GM19372 (cell line): ENCODE measurements at regions not wholly inside any gene's neighbourhood (a gene's known extent, or its start where the extent isn't known, plus 50 kb on each side); places are given as distances from the start of the nearest gene placed in this dataset.
"Not testable (repeated sequence)": the region's sequence is repeated elsewhere in the genome, so short reads cannot be mapped to it uniquely, and the experiment has no call there.

ENCODE experiments used
- ATAC-seq: cut with Tn5 transposase; IDR thresholded peaks from one replicate; pipeline ENCODE4 v1.9.1; 2021; ENCODE audit warnings: mild to moderate bottlenecking, low read depth, moderate library complexity; ENCODE audit not compliant: unreplicated experiment

GRCh38 chr6:30832864-30833263 lies 51.5 kb upstream of the DDR1 start:
- ATAC-seq, result no peak

DNA sequence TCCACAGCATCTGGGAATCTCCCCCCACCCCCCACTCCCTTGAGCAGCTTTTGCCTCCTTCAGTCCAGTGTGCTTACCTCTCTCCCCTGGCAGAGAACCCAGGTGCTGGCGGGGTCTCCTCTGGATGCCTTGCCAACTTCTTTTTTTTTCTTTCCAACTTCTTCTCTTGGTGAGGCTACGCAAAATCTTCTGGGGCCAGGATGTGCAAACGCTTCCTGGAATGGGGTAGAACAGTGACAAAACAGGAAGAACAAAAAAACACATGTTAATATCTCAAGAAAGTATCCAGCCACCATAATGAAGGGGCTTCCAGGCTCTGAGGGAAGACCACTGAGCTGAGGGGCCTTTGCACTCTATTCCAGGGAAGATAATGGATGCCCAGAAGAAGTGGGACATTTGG lies 53.9 kb upstream of the DDR1 start:
- ATAC-seq, result no peak

GRCh38 chr6:30829639-30830255 lies 54.6 kb upstream of the DDR1 start:
- no peak for ATAC-seq

DNA sequence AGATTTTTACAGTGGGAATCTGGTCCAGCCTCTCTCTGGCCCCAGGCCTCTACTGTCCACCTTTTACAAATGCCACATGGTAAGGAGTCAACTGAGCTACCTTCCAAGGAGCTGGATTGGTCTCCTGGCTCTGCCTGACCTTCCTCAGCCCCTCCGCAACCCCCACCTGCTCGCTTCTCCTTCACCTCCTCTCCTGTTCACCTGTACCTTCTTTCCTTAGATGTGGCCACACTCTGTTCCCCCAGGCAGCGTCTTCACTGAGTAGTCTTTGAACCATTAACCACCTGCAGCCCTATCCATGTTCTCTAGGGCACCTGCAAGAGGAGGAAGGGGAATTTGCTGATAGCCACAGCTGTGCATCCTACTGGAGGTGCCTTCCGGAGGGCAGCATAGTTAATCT lies 55.3 kb upstream of the DDR1 start:
- no peak for ATAC-seq

GRCh38 chr6:30828027-30828962 lies 56.0 kb upstream of the DDR1 start:
- ATAC-seq, result no peak

DNA sequence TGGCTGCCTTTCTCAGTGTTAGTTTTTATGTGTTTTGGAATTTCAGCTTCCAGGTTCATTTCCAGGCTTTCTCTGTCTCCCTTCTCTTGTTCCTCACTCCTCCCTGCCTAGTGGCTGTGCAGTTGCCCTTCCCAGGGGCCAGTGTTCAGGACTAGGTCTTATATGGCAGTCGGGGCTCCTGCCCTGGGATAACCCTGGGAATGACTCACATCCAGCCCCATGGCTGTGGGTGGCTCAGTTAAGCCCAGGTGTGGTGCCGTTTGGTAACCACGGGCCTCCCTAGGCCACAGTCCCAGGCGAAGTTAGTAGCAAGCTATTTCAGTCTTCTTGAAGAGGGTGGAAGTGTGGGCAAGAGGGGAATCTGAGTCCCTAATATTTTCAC lies 57.4 kb upstream of the DDR1 start:
- no peak for ATAC-seq

GRCh38 chr6:30824698-30825097 lies 59.6 kb upstream of the DDR1 start:
- no peak for ATAC-seq

DNA sequence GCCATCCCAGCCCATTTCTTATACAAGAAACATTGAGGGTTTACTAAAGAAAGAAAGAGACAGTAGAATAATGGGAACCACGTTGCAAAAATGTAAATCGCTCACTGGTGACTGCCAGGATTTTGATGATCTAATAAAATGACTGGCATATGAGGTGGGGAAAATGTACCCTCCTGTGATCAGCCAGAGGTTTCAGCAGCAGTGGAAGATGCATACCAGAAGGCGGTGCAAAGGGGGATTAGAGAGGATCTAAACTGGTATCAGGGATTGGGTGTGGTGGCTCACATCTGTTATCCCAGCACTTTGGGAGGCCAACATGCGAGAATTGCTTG lies 60.8 kb upstream of the DDR1 start:
- no peak for ATAC-seq

DNA sequence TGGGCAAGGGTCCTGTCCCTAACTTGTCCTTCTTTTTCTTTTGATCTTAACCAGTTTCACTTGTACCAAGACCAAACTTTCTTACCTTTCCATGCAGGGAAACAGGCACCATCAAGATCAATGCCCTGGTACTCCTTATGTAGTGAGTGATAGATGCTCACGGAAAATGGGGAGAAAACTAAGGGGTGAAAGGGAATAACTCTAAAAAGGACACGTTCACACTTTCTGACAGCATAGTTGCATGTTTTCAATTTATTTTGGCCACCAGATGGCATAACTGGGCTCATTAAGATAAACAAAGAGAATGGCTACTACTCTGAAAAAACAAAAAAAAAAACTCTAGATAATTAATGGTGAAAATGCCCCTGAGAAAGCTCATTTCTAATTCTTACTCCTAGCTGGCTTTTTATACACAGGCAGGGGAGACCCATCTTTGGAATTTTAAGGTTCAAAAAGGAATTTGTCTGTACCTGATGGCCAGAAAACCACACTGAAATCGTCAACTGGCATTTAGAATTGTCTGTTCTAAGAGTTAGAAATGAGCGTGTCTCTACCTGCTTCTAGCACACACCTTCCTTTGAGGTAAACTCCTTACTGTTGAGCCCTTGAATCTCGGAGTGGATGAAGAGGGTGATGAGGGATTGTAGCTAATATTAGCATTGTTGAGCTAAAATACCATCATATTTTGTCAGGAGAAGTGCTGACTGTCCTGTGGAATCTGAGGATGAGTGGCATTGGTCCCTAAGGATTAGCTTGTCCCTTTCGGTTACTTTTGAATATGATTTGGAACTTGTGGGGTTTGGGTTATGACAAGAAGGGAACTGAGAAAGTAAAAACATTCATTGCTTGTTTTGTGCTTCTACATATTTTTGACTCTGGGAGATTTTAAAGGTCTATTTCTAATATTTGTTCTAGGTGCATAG lies 62.2 kb upstream of the DDR1 start:
- ATAC-seq, result no peak

DNA sequence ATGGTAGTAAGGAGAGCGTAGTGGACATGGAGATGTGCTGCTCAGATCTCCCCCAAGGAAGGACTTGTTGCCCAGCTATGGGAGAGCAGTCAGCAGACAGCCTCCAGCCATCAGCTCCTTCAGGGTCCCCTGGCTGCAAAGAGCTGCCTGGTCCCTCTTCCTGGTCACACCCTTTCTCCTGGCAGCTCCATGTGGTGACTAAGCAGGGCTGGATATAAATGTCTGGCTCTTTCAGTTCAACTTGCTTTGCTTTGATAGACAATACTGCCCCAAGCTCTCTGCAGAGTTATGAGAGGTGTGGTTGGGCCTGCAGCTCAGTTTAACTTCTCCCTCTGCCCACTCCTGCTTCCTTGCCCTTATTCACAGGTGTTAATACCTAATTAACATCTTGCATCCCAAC lies 64.1 kb upstream of the DDR1 start:
- ATAC-seq, result no peak

DNA sequence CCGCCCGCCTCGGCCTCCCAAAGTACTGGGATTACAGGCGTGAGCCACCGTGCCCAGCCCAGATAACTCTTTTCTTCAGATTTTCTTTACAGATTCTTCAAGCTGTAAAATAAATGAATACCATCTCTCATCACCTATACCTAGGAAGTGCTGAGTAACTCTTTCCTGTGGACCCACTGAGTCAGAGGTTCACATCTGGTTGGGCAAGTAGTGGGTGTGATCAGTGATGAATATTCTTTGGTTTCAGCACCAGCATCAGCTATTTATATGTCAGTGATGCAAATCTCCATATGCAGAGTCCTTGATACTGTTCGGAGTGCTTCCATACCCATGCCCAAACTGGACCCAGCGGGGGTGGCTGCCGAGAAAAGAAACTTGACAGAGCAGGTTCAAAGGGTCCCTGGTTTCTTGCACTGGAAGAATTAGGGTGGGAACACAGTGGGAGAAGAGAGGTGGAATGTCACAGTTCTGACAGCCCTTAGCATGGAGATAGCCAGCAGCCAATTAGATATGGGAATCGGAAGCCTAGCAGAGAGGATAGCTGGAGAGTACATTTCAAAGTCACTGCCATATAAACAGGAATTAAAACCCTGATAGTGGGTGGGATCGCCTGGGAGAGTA lies 64.9 kb upstream of the DDR1 start:
- no peak for ATAC-seq

DNA sequence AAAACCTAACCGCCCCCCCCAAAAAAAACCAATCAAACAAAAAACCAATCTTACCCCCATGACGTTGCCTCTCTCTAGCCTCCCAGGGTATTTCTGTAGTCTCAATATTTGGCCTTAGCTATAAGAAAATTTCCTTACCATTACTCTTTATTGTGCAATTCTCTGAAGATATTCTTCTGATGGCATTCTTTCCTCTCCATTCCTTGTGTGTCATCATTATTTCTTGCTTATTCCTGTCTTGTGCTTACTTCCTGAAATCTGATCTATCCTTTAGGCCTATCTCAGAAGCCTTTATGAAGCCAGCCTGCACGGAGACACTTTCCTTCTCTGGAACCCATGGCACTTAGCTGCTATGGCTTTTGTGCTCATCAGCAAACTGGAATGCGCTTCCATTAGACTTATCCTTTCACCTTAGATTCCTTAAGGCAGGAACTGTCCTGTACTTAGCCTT lies 65.9 kb upstream of the DDR1 start:
- no peak for ATAC-seq

GRCh38 chr6:30816791-30817739 lies 67.3 kb upstream of the DDR1 start:
- no peak for ATAC-seq

DNA sequence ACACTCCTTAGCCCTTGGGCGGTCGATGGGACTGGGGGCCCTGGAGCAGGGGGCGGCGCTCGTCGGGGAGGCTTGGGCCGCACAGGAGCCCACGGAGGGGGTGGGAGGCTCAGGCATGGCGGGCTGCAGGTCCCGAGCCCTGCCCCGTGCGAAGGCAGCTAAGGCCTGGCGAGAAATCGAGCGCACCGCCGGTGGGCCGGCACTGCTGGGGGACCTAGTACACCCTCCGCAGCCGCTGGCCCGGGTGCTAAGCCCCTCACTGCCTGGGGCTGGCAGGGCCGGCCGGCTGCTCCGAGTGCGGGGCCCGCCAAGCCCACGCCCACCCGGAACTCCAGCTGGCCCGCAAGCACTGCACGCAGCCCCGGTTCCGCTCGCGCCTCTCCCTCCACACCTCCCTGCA lies 68.0 kb upstream of the DDR1 start:
- ATAC-seq, result not testable (repeated sequence)

DNA sequence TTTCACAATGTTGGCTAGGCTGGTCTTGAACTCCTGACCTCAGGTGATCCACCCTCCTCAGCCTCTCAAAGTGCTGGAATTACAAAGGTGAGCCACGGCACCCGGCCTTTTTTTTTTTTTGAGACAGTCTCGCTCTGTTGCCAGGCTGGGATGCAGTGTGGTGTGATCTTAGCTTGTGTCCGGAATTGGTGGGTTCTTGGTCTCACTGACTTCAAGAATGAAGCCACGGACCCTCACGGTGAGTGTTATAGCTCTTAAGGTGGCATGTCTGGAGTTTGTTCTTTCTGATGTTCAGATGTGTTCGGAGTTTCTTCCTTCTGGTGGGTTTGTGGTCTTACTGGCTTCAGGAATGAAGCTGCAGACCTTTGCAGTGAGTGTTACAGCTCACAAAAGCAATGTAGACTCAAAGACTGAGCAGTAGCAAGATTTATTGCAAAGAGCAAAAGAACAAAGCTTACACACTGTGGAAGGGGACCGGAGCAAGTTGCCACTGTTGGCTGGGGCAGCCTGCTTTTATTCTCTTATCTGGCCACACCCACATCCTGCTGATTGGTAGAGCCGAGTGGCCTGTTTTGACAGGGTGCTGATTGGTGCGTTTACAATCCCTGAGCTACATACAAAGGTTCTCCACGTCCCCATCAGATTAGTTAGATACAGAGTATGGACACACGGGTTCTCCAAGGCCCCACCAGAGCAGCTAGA lies 69.1 kb upstream of the DDR1 start:
- ATAC-seq, result not testable (repeated sequence)

GRCh38 chr6:30814146-30815040 lies 69.9 kb upstream of the DDR1 start:
- ATAC-seq, result no peak

- no peak for ATAC-seq
Observed at GRCh38 chr6:30813631-30814145, 69.3 kb upstream of the IER3 start.
